ENCODE measurements at regions not wholly inside any gene's neighbourhood (a gene's known extent, or its start where the extent isn't known, plus 50 kb on each side); places are given as distances from the start of the nearest gene placed in this dataset.

- TF ChIP-seq EP300 (IDR thresholded peaks at IDR 0.05), result no peak
- TF ChIP-seq CTCF (IDR thresholded peaks at IDR 0.05), result no peak
These were observed 1587.8 kb downstream of the PCDH9 start for GRCh38 chr13:65642301-65642700.

All from esophagus muscularis mucosa (tissue), 3 donors.